ENCODE measurements at regions not wholly inside any gene's neighbourhood (a gene's known extent, or its start where the extent isn't known, plus 50 kb on each side); places are given as distances from the start of the nearest gene placed in this dataset.

DNA sequence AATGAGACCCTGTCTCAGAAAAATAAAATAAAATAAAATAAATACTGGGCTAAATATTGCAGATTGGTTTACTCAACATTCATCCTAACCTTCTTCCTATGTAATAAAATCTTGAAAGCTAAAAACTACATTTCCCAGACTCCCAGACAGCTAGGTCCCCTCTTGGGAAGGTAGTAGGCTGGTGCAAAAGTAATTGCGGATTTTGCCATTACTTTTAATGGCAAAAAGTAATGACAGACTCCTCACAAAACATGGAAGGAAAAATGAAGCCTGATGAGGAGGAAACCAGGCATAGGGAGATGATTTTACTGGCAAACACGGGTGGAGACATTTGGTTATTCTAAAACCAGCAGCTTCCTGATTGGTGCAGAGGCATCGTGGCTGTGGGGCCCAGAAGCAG lies 70.6 kb upstream of the E2F3 start:
- TF ChIP-seq, protein P1, sequence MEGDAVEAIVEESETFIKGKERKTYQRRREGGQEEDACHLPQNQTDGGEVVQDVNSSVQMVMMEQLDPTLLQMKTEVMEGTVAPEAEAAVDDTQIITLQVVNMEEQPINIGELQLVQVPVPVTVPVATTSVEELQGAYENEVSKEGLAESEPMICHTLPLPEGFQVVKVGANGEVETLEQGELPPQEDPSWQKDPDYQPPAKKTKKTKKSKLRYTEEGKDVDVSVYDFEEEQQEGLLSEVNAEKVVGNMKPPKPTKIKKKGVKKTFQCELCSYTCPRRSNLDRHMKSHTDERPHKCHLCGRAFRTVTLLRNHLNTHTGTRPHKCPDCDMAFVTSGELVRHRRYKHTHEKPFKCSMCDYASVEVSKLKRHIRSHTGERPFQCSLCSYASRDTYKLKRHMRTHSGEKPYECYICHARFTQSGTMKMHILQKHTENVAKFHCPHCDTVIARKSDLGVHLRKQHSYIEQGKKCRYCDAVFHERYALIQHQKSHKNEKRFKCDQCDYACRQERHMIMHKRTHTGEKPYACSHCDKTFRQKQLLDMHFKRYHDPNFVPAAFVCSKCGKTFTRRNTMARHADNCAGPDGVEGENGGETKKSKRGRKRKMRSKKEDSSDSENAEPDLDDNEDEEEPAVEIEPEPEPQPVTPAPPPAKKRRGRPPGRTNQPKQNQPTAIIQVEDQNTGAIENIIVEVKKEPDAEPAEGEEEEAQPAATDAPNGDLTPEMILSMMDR (IDR thresholded peaks at IDR 0.05), result no peak
- TF ChIP-seq ZNF302 (CRISPR knock-in tag; IDR thresholded peaks at IDR 0.05) (no peak), JUN (IDR thresholded peaks at IDR 0.05) (no peak)
- TF ChIP-seq, protein P2, sequence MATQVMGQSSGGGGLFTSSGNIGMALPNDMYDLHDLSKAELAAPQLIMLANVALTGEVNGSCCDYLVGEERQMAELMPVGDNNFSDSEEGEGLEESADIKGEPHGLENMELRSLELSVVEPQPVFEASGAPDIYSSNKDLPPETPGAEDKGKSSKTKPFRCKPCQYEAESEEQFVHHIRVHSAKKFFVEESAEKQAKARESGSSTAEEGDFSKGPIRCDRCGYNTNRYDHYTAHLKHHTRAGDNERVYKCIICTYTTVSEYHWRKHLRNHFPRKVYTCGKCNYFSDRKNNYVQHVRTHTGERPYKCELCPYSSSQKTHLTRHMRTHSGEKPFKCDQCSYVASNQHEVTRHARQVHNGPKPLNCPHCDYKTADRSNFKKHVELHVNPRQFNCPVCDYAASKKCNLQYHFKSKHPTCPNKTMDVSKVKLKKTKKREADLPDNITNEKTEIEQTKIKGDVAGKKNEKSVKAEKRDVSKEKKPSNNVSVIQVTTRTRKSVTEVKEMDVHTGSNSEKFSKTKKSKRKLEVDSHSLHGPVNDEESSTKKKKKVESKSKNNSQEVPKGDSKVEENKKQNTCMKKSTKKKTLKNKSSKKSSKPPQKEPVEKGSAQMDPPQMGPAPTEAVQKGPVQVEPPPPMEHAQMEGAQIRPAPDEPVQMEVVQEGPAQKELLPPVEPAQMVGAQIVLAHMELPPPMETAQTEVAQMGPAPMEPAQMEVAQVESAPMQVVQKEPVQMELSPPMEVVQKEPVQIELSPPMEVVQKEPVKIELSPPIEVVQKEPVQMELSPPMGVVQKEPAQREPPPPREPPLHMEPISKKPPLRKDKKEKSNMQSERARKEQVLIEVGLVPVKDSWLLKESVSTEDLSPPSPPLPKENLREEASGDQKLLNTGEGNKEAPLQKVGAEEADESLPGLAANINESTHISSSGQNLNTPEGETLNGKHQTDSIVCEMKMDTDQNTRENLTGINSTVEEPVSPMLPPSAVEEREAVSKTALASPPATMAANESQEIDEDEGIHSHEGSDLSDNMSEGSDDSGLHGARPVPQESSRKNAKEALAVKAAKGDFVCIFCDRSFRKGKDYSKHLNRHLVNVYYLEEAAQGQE (IDR thresholded peaks at IDR 0.05), result no peak
- TF ChIP-seq, protein P3, sequence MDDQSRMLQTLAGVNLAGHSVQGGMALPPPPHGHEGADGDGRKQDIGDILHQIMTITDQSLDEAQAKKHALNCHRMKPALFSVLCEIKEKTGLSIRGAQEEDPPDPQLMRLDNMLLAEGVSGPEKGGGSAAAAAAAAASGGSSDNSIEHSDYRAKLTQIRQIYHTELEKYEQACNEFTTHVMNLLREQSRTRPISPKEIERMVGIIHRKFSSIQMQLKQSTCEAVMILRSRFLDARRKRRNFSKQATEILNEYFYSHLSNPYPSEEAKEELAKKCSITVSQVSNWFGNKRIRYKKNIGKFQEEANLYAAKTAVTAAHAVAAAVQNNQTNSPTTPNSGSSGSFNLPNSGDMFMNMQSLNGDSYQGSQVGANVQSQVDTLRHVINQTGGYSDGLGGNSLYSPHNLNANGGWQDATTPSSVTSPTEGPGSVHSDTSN (IDR thresholded peaks at IDR 0.05), result no peak

Measured in A549 (cell line).